Stromal cell of bone marrow (primary cell): ENCODE measurements at regions not wholly inside any gene's neighbourhood (a gene's known extent, or its start where the extent isn't known, plus 50 kb on each side); places are given as distances from the start of the nearest gene placed in this dataset.
A peak's percentile ranks its signal among the peaks of the same experiment; 100 is the strongest.

Source experiments
- DNase-seq: peaks from one replicate; pipeline ENCODE4 v3.0.0-alpha.2; 2012; ENCODE audit warnings: low read depth

GRCh38 chr13:104045907-104046306 is 979.7 kb upstream of the SLC10A2 start:
- no peak for DNase-seq

- DNase-seq: no peak
Observed at GRCh38 chr13:104043184-104043583, 977.0 kb upstream of the SLC10A2 start.

GRCh38 chr13:104034891-104035290 is 968.7 kb upstream of the SLC10A2 start:
- no peak for DNase-seq

GRCh38 chr13:104025303-104025702 is 959.1 kb upstream of the SLC10A2 start:
- DNase-seq: no peak

- no peak for DNase-seq
Observed at GRCh38 chr13:104024416-104025170, 958.4 kb upstream of the SLC10A2 start.

- DNase-seq: no peak
Observed at GRCh38 chr13:104021806-104022397, 955.7 kb upstream of the SLC10A2 start.

- no peak for DNase-seq
Observed at GRCh38 chr13:104017317-104017716, 951.1 kb upstream of the SLC10A2 start.

- DNase-seq: peak; percentile 2
Observed at GRCh38 chr13:104015646-104016396, 949.6 kb upstream of the SLC10A2 start.

- DNase-seq: peak; percentile 2
Observed at GRCh38 chr13:104014803-104015645, 948.8 kb upstream of the SLC10A2 start.

GRCh38 chr13:104011505-104012241 is 945.5 kb upstream of the SLC10A2 start:
- no peak for DNase-seq

- peak; percentile 2 for DNase-seq
Observed at GRCh38 chr13:104008541-104009435, 942.6 kb upstream of the SLC10A2 start.

- DNase-seq: no peak
Observed at GRCh38 chr13:104008075-104008474, 941.9 kb upstream of the SLC10A2 start.

- DNase-seq: no peak
Observed at GRCh38 chr13:104006625-104007075, 940.4 kb upstream of the SLC10A2 start.

- no peak for DNase-seq
Observed at GRCh38 chr13:104004572-104004971, 938.4 kb upstream of the SLC10A2 start.

GRCh38 chr13:104002216-104002615 is 936.0 kb upstream of the SLC10A2 start:
- no peak for DNase-seq

GRCh38 chr13:104001766-104002165 is 935.5 kb upstream of the SLC10A2 start:
- no peak for DNase-seq

GRCh38 chr13:103996733-103997132 is 930.5 kb upstream of the SLC10A2 start:
- DNase-seq: no peak

- DNase-seq: no peak
Observed at GRCh38 chr13:103983948-103984347, 917.7 kb upstream of the SLC10A2 start.

- DNase-seq: no peak
Observed at GRCh38 chr13:103976371-103976770, 910.2 kb upstream of the SLC10A2 start.

- no peak for DNase-seq
Observed at GRCh38 chr13:103973740-103974139, 907.5 kb upstream of the SLC10A2 start.
